ENCODE measurements at regions not wholly inside any gene's neighbourhood (a gene's known extent, or its start where the extent isn't known, plus 50 kb on each side); places are given as distances from the start of the nearest gene placed in this dataset.

DNA sequence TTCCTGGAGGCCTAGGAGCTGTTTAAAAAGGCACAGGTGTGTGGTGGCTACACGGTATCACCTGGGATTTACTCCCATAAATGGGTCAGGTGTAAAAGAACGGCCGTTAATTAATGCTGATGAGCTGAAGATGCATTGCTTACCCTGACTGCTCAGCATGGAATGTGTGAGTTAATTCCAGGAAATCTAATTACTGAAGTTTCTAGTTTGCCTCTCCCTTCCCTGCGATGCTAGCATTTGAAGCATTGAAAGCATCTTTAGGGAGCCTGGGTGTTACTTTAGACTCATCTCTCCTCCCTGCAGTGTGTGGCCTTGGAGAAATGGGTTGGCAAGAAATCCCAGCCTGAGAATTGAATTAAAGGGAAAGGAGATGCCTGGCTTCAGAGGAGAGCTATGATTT lies 415.9 kb downstream of the FUT8 start:
- no peak overlapping the region for H3K4me3 ChIP-seq (ENCODE audit: low read depth, low read length)
- ChIA-PET CTCF (interaction anchor here (0.6 to 13.3 kb wide), 7 partner anchors 9 to 663 kb away, joined by 3 to 201 read pairs (median 4); no protein-coding TSS in a partner anchor), POLR2A (no interaction called here)
- TF ChIP-seq CTCF (IDR thresholded peaks at IDR 0.05; ENCODE audit: insufficient read depth, low read length, missing control alignments): no peak
- no peak for DNase-seq (ENCODE audit: low read depth, low spot score)

- peak; percentile 17 for TF ChIP-seq CTCF (IDR thresholded peaks at IDR 0.05; ENCODE audit: insufficient read depth, low read length, missing control alignments)
- no peak overlapping the region for H3K4me3 ChIP-seq (ENCODE audit: low read depth, low read length)
- DNase-seq (ENCODE audit: low read depth, low spot score): no peak
- POLR2A ChIA-PET: no interaction called here
- CTCF ChIA-PET: interaction anchor here (0.7 to 13.3 kb wide), 10 partner anchors 9 to 668 kb away, joined by 3 to 201 read pairs (median 4); no protein-coding TSS in a partner anchor
Measured at GRCh38 chr14:65832431-65833266, 420.1 kb downstream of the FUT8 start.

DNA sequence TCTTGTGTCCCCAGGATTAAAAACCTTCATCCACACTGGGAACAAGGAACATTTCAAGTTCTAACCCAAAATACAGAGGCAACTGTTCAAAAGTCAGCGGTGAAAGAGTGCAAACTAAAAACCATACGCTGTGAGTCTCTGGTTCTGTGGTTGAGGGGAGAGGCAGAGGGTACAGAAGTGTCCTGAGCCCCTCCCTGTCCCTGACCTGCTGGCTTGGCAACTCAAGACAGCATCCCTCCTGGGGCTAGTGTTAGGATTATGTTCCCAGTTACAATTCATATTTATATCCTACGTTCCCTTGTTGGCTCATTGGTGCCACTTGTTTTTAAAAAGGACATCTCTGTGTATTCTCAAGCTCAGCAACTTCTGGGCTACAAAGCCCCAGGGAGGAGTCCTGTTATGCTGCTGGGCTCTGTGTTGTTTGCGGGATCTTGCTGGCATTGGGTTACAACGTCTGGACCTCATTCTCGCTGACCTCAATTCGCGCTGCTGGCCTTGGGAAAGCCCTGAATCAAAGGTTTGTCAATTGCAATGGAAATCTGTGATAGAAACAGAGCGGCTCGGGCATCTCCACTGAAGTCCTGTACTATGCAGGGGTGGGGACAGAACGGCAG lies 420.8 kb downstream of the FUT8 start:
- TF ChIP-seq CTCF (IDR thresholded peaks at IDR 0.05; ENCODE audit: insufficient read depth, low read length, missing control alignments): no peak
- ChIA-PET POLR2A (no interaction called here), CTCF (interaction anchor here (0.7 to 13.3 kb wide), 8 partner anchors 10 to 668 kb away, joined by 3 to 201 read pairs (median 5); no protein-coding TSS in a partner anchor)
- no peak for DNase-seq (ENCODE audit: low read depth, low spot score)
- no peak overlapping the region for H3K4me3 ChIP-seq (ENCODE audit: low read depth, low read length)

- ChIA-PET CTCF (interaction anchor here (2.9 to 5.2 kb wide), 2 partner anchors 11 to 418 kb away, joined by 22 to 43 read pairs; no protein-coding TSS in a partner anchor), POLR2A (no interaction called here)
- TF ChIP-seq CTCF (IDR thresholded peaks at IDR 0.05; ENCODE audit: insufficient read depth, low read length, missing control alignments): no peak
- no peak overlapping the region for H3K4me3 ChIP-seq (ENCODE audit: low read depth, low read length)
- no peak for DNase-seq (ENCODE audit: low read depth, low spot score)
Measured at GRCh38 chr14:65834051-65834450, 421.5 kb downstream of the FUT8 start.

DNA sequence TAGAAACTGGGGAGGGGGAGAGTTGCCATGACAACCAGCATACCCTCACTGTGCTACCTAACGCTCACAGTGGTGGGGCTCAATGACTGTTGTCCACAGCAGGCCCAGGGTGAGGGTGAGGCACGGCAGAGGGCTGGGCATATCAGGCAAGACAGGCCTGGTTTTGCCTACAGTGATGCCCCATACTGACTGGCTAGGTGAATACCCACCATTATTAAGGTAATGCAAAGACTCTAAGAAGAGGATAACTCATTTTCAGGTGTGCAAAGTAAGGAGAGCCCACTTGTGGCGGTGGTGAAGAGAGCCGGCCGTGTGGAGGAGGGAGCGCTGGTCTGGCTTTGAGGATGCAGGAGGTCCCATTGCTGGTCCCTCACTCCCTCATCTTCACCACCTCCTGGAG lies 422.3 kb downstream of the FUT8 start:
- no peak for TF ChIP-seq CTCF (IDR thresholded peaks at IDR 0.05; ENCODE audit: insufficient read depth, low read length, missing control alignments)
- H3K4me3 ChIP-seq (ENCODE audit: low read depth, low read length): no peak overlapping the region
- no peak for DNase-seq (ENCODE audit: low read depth, low spot score)
- ChIA-PET POLR2A (no interaction called here), CTCF (interaction anchor here (2.9 to 5.2 kb wide), 2 partner anchors 11 to 419 kb away, joined by 22 to 43 read pairs; no protein-coding TSS in a partner anchor)

- TF ChIP-seq CTCF (IDR thresholded peaks at IDR 0.05; ENCODE audit: insufficient read depth, low read length, missing control alignments): no peak
- no peak overlapping the region for H3K4me3 ChIP-seq (ENCODE audit: low read depth, low read length)
- POLR2A ChIA-PET: no interaction called here
- CTCF ChIA-PET: no interaction called here
- no peak for DNase-seq (ENCODE audit: low read depth, low spot score)
Measured at GRCh38 chr14:65835501-65835900, 423.0 kb downstream of the FUT8 start.

Data from AG04449 (cell line).